ENCODE measurements at regions not wholly inside any gene's neighbourhood (a gene's known extent, or its start where the extent isn't known, plus 50 kb on each side); places are given as distances from the start of the nearest gene placed in this dataset.
"Not testable (repeated sequence)": the region's sequence is repeated elsewhere in the genome, so short reads cannot be mapped to it uniquely, and the experiment has no call there.

DNA sequence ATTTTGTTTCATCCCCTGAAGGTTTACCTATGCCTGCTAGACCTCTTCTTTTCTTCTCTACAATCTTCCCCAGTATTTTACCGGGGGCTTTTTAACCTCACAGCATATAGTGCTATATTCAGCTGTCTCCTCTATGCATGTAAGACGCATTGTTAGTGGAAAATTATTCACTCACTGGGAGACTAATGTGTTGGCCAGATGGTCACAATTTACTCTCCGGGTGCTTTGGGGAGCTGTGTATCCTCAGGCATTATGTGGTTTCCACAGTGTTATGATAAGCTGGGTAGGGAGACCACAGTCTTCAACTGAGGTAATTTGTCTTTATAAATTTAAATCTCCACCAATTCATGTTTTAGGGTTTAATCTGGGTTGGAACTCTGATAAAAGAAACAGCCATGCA, 553.8 kb upstream of the PTCHD4 start:
- TF ChIP-seq CTCF (IDR thresholded peaks at IDR 0.05; ENCODE audit: unreplicated experiment in 3 of 3) = no peak
- no peaks in the 10 kb centered on the region for H3K9me3 Mint-ChIP-seq
- no peaks in the 10 kb centered on the region for H3K27me3 Mint-ChIP-seq (ENCODE audit: low read depth)
- no peaks in the 10 kb centered on the region for H3K36me3 Mint-ChIP-seq (ENCODE audit: low read depth)
- no peaks in the 10 kb centered on the region for H3K4me1 Mint-ChIP-seq
- H3K4me3 Mint-ChIP-seq = no peak overlapping the region
- H3K27ac Mint-ChIP-seq = no peak overlapping the region

- no peaks in the 10 kb centered on the region for H3K9me3 Mint-ChIP-seq
- no peak for TF ChIP-seq CTCF (IDR thresholded peaks at IDR 0.05; ENCODE audit: unreplicated experiment in 3 of 3)
- no peak overlapping the region for H3K4me3 Mint-ChIP-seq
- no peaks in the 10 kb centered on the region for H3K27me3 Mint-ChIP-seq (ENCODE audit: low read depth)
- H3K36me3 Mint-ChIP-seq (ENCODE audit: low read depth) = no peaks in the 10 kb centered on the region
- H3K4me1 Mint-ChIP-seq = no peaks in the 10 kb centered on the region
- H3K27ac Mint-ChIP-seq = no peak overlapping the region
Measured at GRCh38 chr6:48658915-48659314, 547.9 kb upstream of the PTCHD4 start.

DNA sequence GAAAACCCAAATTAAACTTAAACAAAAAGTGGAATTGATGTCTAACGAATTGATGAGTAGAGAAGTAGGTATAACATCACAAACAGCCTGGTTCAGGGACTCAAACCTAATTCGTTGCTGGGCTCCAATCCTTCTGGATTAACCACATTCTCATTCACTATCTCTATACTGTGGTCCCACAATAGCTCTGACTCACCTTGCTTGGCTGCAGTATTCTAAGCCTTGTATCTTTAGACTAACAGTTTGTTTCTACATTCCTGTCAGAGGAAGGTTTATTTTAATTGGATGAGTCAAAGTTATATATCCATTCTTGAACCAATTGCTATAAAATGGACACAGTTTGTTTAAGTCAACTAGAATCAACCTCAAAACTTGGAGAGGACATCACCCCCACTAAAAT, 530.5 kb upstream of the PTCHD4 start:
- Mint-ChIP-seq H3K27me3 (ENCODE audit: low read depth) (no peaks in the 10 kb centered on the region), H3K9me3 (peaks cover 14% of the 10 kb centered on the region), H3K27ac (no peak overlapping the region), H3K4me1 (peaks cover 4% of the 10 kb centered on the region), H3K36me3 (ENCODE audit: low read depth) (no peaks in the 10 kb centered on the region), H3K4me3 (no peak overlapping the region)
- TF ChIP-seq CTCF (IDR thresholded peaks at IDR 0.05; ENCODE audit: unreplicated experiment in 3 of 3) = no peak

- Mint-ChIP-seq H3K27ac (peak overlapping the region; percentile 12 to 24 (median 15)), H3K9me3 (peaks cover 14% of the 10 kb centered on the region)
- not testable (repeated sequence) for H3K27me3 Mint-ChIP-seq (ENCODE audit: low read depth); H3K36me3 Mint-ChIP-seq (ENCODE audit: low read depth); H3K4me3 Mint-ChIP-seq; H3K4me1 Mint-ChIP-seq
Measured at GRCh38 chr6:48638796-48639195, 527.8 kb upstream of the PTCHD4 start.

- no peaks in the 10 kb centered on the region for H3K27me3 Mint-ChIP-seq (ENCODE audit: low read depth)
- no peaks in the 10 kb centered on the region for H3K4me1 Mint-ChIP-seq
- no peak overlapping the region for H3K27ac Mint-ChIP-seq
- no peaks in the 10 kb centered on the region for H3K9me3 Mint-ChIP-seq
- no peak overlapping the region for H3K4me3 Mint-ChIP-seq
- TF ChIP-seq CTCF (IDR thresholded peaks at IDR 0.05; ENCODE audit: unreplicated experiment in 3 of 3) = no peak
- no peaks in the 10 kb centered on the region for H3K36me3 Mint-ChIP-seq (ENCODE audit: low read depth)
Measured at GRCh38 chr6:48630511-48630910, 519.5 kb upstream of the PTCHD4 start.

DNA sequence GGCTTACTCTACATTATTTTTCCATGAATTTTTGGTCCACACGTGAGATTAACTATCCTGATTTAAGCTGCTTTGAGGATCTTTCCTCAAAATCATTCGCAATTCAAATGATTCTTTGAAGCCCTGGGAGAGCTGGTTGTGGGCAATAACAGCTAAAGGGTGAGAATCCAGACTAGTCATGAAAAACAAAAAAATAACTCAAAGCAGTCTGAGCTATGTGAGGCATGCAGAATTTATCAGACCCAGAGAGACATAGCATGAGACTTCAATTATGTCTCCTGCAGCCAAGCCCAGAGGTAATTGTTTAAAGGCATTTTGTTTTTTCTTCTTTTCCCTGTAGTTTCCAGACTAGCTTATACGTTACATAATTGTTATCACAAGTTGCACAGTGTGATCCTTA, 517.3 kb upstream of the PTCHD4 start:
- H3K9me3 Mint-ChIP-seq = no peaks in the 10 kb centered on the region
- H3K27ac Mint-ChIP-seq = no peak overlapping the region
- H3K36me3 Mint-ChIP-seq (ENCODE audit: low read depth) = no peaks in the 10 kb centered on the region

More for the DNA sequence above, 517.3 kb upstream of the PTCHD4 start:
- Mint-ChIP-seq H3K4me3 (no peak overlapping the region), H3K4me1 (no peaks in the 10 kb centered on the region), H3K27me3 (ENCODE audit: low read depth) (no peaks in the 10 kb centered on the region)
- TF ChIP-seq CTCF (IDR thresholded peaks at IDR 0.05; ENCODE audit: unreplicated experiment in 3 of 3) = no peak

Data from nephron (organoid).